Right lobe of liver (tissue), 6 donors: ENCODE measurements at regions not wholly inside any gene's neighbourhood (a gene's known extent, or its start where the extent isn't known, plus 50 kb on each side); places are given as distances from the start of the nearest gene placed in this dataset.

Source experiments
- ATAC-seq, 4 donors: fragments of 200-7000 bp; cut with Tn5 transposase; one replicate each; pipeline ENCODE4 v1.9.1; 2020; ENCODE audit warnings: mild to moderate bottlenecking in 4 of 4, moderate library complexity in 4 of 4
- DNase-seq, 3 donors: peaks; one replicate each; pipeline ENCODE4 v3.0.0-alpha.2; 2020
- H3K27ac ChIP-seq, 3 donors: fragments of 200-600 bp; one replicate each; pipeline ENCODE4 v1.8.0; 2022
- H3K27me3 ChIP-seq, 2 donors: fragments of 200-600 bp; one replicate each; pipeline ENCODE4 v1.8.0; 2022
- H3K36me3 ChIP-seq, 4 donors: fragments of 200-600 bp; sonication (generic) in 1 of 4; one replicate each; pipeline versions ENCODE4 v1.5.1 to v1.8.0; 2017 to 2022; ENCODE audit warnings: control low read depth in 1 of 4
- H3K4me1 ChIP-seq, 4 donors: fragments of 200-600 bp; sonication (generic) in 1 of 4; one replicate each; pipeline versions ENCODE4 v1.5.1 to v1.8.0; 2017 to 2022; ENCODE audit warnings: control low read depth in 1 of 4
- H3K4me3 ChIP-seq, 3 donors: fragments of 200-600 bp; one replicate each; pipeline ENCODE4 v1.8.0; 2022
- H3K9me3 ChIP-seq, 4 donors: fragments of 200-600 bp; sonication (generic) in 1 of 4; one replicate each; pipeline versions ENCODE4 v1.5.1 to v1.8.0; 2017 to 2022; ENCODE audit warnings: control low read depth in 1 of 4
- CTCF ChIP-seq, 4 donors: fragments of 200-600 bp in 3 of 4; fragments of 450-650 bp in 1 of 4; IDR thresholded peaks; one replicate each; pipeline versions ENCODE4 v1.5.1 to v1.8.0; 2016 to 2022; ENCODE audit warnings: antibody characterized with exemption in 4 of 4, mild to moderate bottlenecking in 2 of 4
- POLR2A ChIP-seq: fragments of 450-650 bp; IDR thresholded peaks from one replicate; pipeline ENCODE4 v1.6.1; 2017; ENCODE audit warnings: antibody characterized with exemption, mild to moderate bottlenecking
- WGBS: methylation state at CpG from one replicate; pipeline ENCODE4 v1.1.6; 2018; ENCODE audit warnings: low coverage, low lambda C conversion rate; ENCODE audit not compliant: insufficient coverage; ENCODE audit errors: missing lambda C conversion rate; 5-methylcytosine and 5-hydroxymethylcytosine counted together
- intact Hi-C, 2 donors: fragments of 100-400 bp; cut with DNase I; formaldehyde crosslinking; loops; one replicate each; pipeline versions ENCODE4 v1.11.2 to v1.14.1; 2022
- donor health status: DM: no; HTN: yes; CAD: no.
- donor health status: DM: no; HTN: no; CAD: no.
- donor health status: DM: no; HTN: no; CAD: no.
- donor health status: DM: no; HTN: yes; CAD: no.
- donor health status: DM: no; HTN: yes; CAD: no.

- H3K9me3 ChIP-seq = no peaks in the 10 kb centered on the region
- no peak for DNase-seq
- no peak for ATAC-seq
- no peaks in the 10 kb centered on the region for H3K36me3 ChIP-seq
- H3K4me3 ChIP-seq = no peak overlapping the region
- intact Hi-C loops = no loop called here
- no peaks in the 10 kb centered on the region for H3K4me1 ChIP-seq
- H3K27me3 ChIP-seq = no peaks in the 10 kb centered on the region
- H3K27ac ChIP-seq = no peak overlapping the region
- no peak for TF ChIP-seq POLR2A
- no peak for TF ChIP-seq CTCF (IDR thresholded peaks at IDR 0.05)
Observed at GRCh38 chr11:98104249-98104648, 916.5 kb upstream of the CNTN5 start.

DNA sequence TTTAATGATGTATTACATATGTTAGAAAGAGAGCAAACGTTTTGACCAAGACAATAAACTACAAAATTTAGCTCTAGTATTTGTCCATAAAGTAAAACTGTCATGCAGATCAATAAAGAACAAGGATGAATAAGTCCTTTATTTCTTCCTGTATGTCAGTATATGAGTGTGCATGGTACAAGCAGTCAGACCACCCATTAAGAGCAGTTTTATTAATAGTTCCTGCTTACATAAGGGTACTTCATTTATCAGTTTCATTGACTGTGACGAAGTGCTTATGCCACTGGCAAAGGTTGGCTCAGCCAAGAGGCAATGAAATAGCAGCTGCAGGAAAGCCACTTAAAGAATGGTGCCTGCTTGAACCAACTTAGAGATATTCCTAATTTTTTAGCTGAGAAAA is 913.0 kb upstream of the CNTN5 start:
- intact Hi-C loops = no loop called here
- no peak overlapping the region for H3K4me3 ChIP-seq
- no peak for TF ChIP-seq CTCF (IDR thresholded peaks at IDR 0.05)
- TF ChIP-seq POLR2A = no peak
- no peaks in the 10 kb centered on the region for H3K9me3 ChIP-seq
- H3K36me3 ChIP-seq = no peaks in the 10 kb centered on the region
- WGBS = 32% methylated on average over 2 of the region's 2 CpGs
- ATAC-seq = no peak
- no peaks in the 10 kb centered on the region for H3K27me3 ChIP-seq
- no peaks in the 10 kb centered on the region for H3K4me1 ChIP-seq
- no peak for DNase-seq
- H3K27ac ChIP-seq = no peak overlapping the region

DNA sequence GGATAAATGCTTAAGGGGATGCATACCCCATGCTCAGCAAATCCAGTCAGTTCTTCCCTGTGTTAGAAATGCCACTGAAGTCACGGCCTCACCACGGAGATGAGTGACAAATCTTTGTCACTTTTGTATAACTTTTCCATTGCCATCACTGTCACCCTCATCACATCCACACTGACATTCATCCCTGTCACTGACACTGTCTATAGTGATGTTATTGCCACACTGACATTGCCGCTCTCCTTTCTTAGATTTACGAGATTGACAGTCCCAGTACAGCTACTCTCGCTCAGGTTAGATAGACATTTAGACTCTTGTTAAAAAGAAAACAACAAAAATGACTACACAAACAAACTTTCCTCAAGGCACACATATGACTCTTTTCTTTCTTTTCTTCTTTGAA is 910.7 kb upstream of the CNTN5 start:
- Histone ChIP-seq H3K9me3 (no peaks in the 10 kb centered on the region), H3K36me3 (no peaks in the 10 kb centered on the region), H3K27me3 (no peaks in the 10 kb centered on the region), H3K4me3 (no peak overlapping the region), H3K27ac (no peak overlapping the region), H3K4me1 (no peaks in the 10 kb centered on the region)
- TF ChIP-seq CTCF (IDR thresholded peaks at IDR 0.05) = no peak
- TF ChIP-seq POLR2A = no peak
- 61% methylated on average over 5 of the region's 5 CpGs for WGBS
- intact Hi-C loops = no loop called here
- DNase-seq (no peak), ATAC-seq (no peak)

DNA sequence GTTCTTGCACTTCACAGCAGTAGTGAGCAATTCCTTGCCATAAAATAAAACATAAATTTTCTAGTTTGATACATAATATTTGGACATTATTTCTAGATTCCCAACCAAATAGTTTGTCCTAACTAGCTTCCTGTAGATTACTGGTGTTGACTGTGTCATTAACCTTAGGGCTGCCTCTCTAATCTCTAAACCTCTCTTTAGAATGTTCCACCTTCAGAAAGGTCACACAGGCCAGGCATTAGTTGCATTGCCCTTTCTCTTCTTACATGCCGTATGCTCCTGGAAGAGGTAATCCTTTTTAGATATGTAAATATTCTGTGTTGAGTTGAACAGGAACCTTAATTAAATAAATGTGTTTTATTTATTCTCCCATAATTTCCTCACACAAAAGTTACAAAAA is 904.9 kb upstream of the CNTN5 start:
- no peak overlapping the region for H3K27ac ChIP-seq
- H3K4me1 ChIP-seq = no peaks in the 10 kb centered on the region
- TF ChIP-seq POLR2A (no peak), CTCF (IDR thresholded peaks at IDR 0.05) (no peak)
- H3K4me3 ChIP-seq = no peak overlapping the region
- WGBS = 40% methylated on average over 1 of the region's 1 CpG
- no peaks in the 10 kb centered on the region for H3K36me3 ChIP-seq
- intact Hi-C loops = no loop called here
- ATAC-seq = no peak
- H3K9me3 ChIP-seq = no peaks in the 10 kb centered on the region
- DNase-seq = no peak
- H3K27me3 ChIP-seq = no peaks in the 10 kb centered on the region

DNA sequence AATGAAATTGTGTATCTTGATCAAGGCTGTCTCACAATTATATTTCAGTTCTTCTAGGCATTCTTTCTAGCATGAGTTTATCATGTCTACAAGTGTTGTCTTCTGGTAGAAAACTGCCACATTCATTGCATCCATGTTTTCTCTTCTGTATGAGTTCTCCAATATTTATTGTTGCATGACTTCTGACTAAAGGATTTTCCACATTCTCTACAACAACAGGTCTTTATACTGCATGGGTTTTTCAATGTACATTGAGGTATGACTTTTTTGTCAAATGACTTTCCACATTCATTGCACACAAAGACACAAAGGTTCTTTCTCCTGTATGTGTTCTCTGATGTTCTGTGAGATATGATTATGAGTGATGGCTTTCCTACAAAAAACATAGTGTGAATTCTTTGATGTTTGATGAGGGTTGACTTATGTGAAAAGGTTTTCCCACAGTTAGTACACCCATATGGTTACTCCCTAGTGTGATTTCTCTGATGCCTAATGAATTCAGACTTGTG is 890.6 kb upstream of the CNTN5 start:
- TF ChIP-seq POLR2A (no peak), CTCF (IDR thresholded peaks at IDR 0.05) (no peak)
- Histone ChIP-seq H3K9me3 (no peaks in the 10 kb centered on the region), H3K27ac (no peak overlapping the region), H3K4me3 (no peak overlapping the region), H3K4me1 (no peaks in the 10 kb centered on the region), H3K27me3 (no peaks in the 10 kb centered on the region), H3K36me3 (no peaks in the 10 kb centered on the region)
- DNase-seq (no peak), ATAC-seq (no peak)
- intact Hi-C loops = no loop called here
